Panc1 (cell line): ENCODE measurements at regions not wholly inside any gene's neighbourhood (a gene's known extent, or its start where the extent isn't known, plus 50 kb on each side); places are given as distances from the start of the nearest gene placed in this dataset.

Experiments
- ATAC-seq: fragments of 200-7000 bp; cut with Tn5 transposase; 2 replicates; pipeline ENCODE4 v1.9.1; 2020; ENCODE audit warnings: mild to moderate bottlenecking, moderate library complexity
- BruUV-seq: library from RNA; stranded (reverse); fragments of 400-500 nt; replicated peaks from 2 replicates; lab custom pipeline; 2021; lab: Mats Ljungman, UMichigan
- CTCF ChIA-PET: fragments of 300-600 bp; sonication (Branson Sonifier 250); formaldehyde crosslinking; loops from one replicate; lab custom pipeline; 2022; ENCODE audit warnings: antibody characterized with exemption; lab: Charles Lee
- POLR2A ChIA-PET: fragments of 300-600 bp; sonication (Branson Sonifier 250); formaldehyde crosslinking; loops from one replicate; lab custom pipeline; 2022; ENCODE audit warnings: antibody characterized with exemption; lab: Charles Lee
- DNase-seq: peaks from one replicate; pipeline ENCODE4 v3.0.0-alpha.2; 2010; ENCODE audit warnings: low read depth, low spot score
- H3K27ac ChIP-seq: 2 replicates; pipeline ENCODE4 v1.5.1; 2011; ENCODE audit warnings: mild to moderate bottlenecking, low read length, inconsistent platforms
- H3K27me3 ChIP-seq: fragments of 200-500 bp; sonication (Bioruptor generic); 2 replicates; pipeline ENCODE4 v1.6.0; 2014; ENCODE audit warnings: low read length, inconsistent platforms; ENCODE audit not compliant: control insufficient read depth, insufficient read depth
- H3K36me3 ChIP-seq: fragments of 200-500 bp; sonication (Bioruptor generic); 2 replicates; pipeline ENCODE4 v1.5.1; 2014; ENCODE audit warnings: inconsistent platforms, mild to moderate bottlenecking, low read length, moderate library complexity; ENCODE audit not compliant: control insufficient read depth, insufficient read depth
- H3K4me1 ChIP-seq: 2 replicates; pipeline ENCODE4 v1.5.1; 2011; ENCODE audit warnings: inconsistent platforms, mild to moderate bottlenecking, low read length, moderate library complexity; ENCODE audit not compliant: control insufficient read depth, insufficient read depth
- H3K4me3 ChIP-seq, 2 experiments: 2 replicates each; pipeline ENCODE4 v1.5.1; 2011 to 2012; ENCODE audit warnings: low read depth in 2 of 2, low read length in 2 of 2, mild to moderate bottlenecking in 2 of 2, inconsistent platforms in 1 of 2, moderate library complexity in 1 of 2
- H3K9me3 ChIP-seq: fragments of 200-500 bp; sonication (Bioruptor generic); 2 replicates; pipeline ENCODE4 v1.5.1; 2014; ENCODE audit warnings: low read depth, mild to moderate bottlenecking, inconsistent platforms, low read length, moderate library complexity; ENCODE audit not compliant: control insufficient read depth, insufficient read depth
- POLR2AphosphoS5 ChIP-seq: IDR thresholded peaks from 2 replicates; pipeline ENCODE4 v1.6.1; 2012; ENCODE audit warnings: mild to moderate bottlenecking, low read depth, low read length, moderate library complexity
- SIN3A ChIP-seq: IDR thresholded peaks from 2 replicates; pipeline ENCODE4 v1.6.1; 2012; ENCODE audit warnings: low read depth, mild to moderate bottlenecking, low read length, moderate library complexity, borderline replicate concordance; ENCODE audit not compliant: insufficient read depth
- TCF7L2 ChIP-seq: IDR thresholded peaks from 2 replicates; pipeline ENCODE4 v1.6.1; 2011; ENCODE audit warnings: mild to moderate bottlenecking, low read depth, low read length, inconsistent platforms
- in situ Hi-C: cut with HindIII; loops from 2 replicates; pipeline ENCODE4 v1.10.0; 2016; ENCODE audit warnings: low sequenced_read_pairs, low pct_unique_long_range_greater_than_20kb
- intact Hi-C: fragments of 100-400 bp; cut with micrococcal nuclease; formaldehyde crosslinking; loops from one replicate; pipeline ENCODE4 v1.10.0; 2022; ENCODE audit not compliant: unreplicated experiment
- TF ChIP-seq, protein P1 (sequence below), 2 experiments: IDR thresholded peaks; 2 replicates each; pipeline ENCODE4 v1.6.1; 2011 to 2012; ENCODE audit warnings: low read depth in 2 of 2, control low read depth in 1 of 2, low read length in 1 of 2, mild to moderate bottlenecking in 1 of 2, moderate library complexity in 1 of 2; ENCODE audit not compliant: insufficient read depth in 1 of 2
- TF ChIP-seq, protein P2 (sequence below): fragments of 450-650 bp; IDR thresholded peaks from 2 replicates; pipeline ENCODE4 v1.5.1; 2017; ENCODE audit warnings: mild to moderate bottlenecking

DNA sequence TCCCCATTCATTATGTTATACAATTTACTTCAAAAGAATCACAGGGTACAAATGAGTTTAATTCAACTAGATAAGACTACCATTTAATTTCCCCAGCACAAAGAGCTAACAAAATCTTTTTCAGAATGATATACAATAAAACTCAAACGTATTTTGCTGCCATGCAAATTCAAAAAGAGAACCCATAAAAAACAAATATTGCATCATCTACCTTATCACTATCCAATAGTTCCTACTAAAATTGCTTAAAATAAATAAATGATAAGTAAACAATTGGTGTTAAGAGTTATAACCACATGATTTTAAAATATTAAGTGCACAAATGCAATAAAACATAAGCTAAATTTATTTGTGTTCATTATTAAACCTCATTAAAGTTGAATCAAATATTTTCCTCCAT lies 919.4 kb downstream of the SLITRK5 start:
- Histone ChIP-seq H3K4me3 (no peak overlapping the region), H3K9me3 (no peaks in the 10 kb centered on the region), H3K27me3 (no peaks in the 10 kb centered on the region), H3K4me1 (no peaks in the 10 kb centered on the region), H3K27ac (no peak overlapping the region), H3K36me3 (no peaks in the 10 kb centered on the region)
- no peak for ATAC-seq
- no peak for DNase-seq
- ChIA-PET CTCF (no interaction called here), POLR2A (no interaction called here)
- in situ Hi-C loops, result no loop called here
- no peak for TF ChIP-seq SIN3A
- TF ChIP-seq, protein P1, sequence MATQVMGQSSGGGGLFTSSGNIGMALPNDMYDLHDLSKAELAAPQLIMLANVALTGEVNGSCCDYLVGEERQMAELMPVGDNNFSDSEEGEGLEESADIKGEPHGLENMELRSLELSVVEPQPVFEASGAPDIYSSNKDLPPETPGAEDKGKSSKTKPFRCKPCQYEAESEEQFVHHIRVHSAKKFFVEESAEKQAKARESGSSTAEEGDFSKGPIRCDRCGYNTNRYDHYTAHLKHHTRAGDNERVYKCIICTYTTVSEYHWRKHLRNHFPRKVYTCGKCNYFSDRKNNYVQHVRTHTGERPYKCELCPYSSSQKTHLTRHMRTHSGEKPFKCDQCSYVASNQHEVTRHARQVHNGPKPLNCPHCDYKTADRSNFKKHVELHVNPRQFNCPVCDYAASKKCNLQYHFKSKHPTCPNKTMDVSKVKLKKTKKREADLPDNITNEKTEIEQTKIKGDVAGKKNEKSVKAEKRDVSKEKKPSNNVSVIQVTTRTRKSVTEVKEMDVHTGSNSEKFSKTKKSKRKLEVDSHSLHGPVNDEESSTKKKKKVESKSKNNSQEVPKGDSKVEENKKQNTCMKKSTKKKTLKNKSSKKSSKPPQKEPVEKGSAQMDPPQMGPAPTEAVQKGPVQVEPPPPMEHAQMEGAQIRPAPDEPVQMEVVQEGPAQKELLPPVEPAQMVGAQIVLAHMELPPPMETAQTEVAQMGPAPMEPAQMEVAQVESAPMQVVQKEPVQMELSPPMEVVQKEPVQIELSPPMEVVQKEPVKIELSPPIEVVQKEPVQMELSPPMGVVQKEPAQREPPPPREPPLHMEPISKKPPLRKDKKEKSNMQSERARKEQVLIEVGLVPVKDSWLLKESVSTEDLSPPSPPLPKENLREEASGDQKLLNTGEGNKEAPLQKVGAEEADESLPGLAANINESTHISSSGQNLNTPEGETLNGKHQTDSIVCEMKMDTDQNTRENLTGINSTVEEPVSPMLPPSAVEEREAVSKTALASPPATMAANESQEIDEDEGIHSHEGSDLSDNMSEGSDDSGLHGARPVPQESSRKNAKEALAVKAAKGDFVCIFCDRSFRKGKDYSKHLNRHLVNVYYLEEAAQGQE (IDR thresholded peaks at IDR 0.05; ENCODE audit: insufficient read depth in 1 of 2, low read depth in 2 of 2, low read length in 1 of 2), result no peak
- no peak for TF ChIP-seq TCF7L2
- no peak for TF ChIP-seq POLR2AphosphoS5
- TF ChIP-seq, protein P2, sequence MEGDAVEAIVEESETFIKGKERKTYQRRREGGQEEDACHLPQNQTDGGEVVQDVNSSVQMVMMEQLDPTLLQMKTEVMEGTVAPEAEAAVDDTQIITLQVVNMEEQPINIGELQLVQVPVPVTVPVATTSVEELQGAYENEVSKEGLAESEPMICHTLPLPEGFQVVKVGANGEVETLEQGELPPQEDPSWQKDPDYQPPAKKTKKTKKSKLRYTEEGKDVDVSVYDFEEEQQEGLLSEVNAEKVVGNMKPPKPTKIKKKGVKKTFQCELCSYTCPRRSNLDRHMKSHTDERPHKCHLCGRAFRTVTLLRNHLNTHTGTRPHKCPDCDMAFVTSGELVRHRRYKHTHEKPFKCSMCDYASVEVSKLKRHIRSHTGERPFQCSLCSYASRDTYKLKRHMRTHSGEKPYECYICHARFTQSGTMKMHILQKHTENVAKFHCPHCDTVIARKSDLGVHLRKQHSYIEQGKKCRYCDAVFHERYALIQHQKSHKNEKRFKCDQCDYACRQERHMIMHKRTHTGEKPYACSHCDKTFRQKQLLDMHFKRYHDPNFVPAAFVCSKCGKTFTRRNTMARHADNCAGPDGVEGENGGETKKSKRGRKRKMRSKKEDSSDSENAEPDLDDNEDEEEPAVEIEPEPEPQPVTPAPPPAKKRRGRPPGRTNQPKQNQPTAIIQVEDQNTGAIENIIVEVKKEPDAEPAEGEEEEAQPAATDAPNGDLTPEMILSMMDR, result no peak
- no TSS peak for BruUV-seq
- intact Hi-C loops, result no loop called here

DNA sequence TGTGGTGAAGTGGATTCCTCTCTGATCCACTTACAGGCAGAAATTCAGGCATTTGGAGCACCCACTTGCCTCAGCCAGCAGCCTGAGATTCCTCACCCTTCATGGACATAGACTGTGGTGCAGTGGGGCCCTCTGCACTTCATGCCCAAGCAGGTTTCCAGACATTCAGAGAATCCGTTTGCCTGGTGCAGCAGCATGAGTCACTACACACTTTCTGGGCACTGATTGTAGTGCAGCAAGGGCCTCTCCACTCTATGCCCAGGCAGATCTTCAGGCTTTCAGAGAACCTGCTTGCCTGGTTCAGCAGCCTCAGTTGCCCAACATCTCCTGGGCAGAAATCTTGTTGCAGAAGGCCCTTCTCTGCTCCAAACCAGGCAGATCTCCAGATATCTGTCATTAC lies 920.9 kb downstream of the SLITRK5 start:
- Histone ChIP-seq H3K4me1 (no peaks in the 10 kb centered on the region), H3K36me3 (no peaks in the 10 kb centered on the region), H3K9me3 (no peaks in the 10 kb centered on the region), H3K27me3 (no peaks in the 10 kb centered on the region), H3K27ac (no peak overlapping the region), H3K4me3 (no peak overlapping the region)
- ATAC-seq (no peak), DNase-seq (no peak)
- no TSS peak for BruUV-seq
- POLR2A ChIA-PET, result no interaction called here
- in situ Hi-C loops (no loop called here), intact Hi-C loops (no loop called here)
- TF ChIP-seq, protein P2, result no peak
- TF ChIP-seq, protein P1 (IDR thresholded peaks at IDR 0.05; ENCODE audit: insufficient read depth in 1 of 2, low read depth in 2 of 2, low read length in 1 of 2), result no peak
- TF ChIP-seq SIN3A (no peak), POLR2AphosphoS5 (no peak), TCF7L2 (no peak)
- CTCF ChIA-PET, result no interaction called here
